ENCODE measurements at regions not wholly inside any gene's neighbourhood (a gene's known extent, or its start where the extent isn't known, plus 50 kb on each side); places are given as distances from the start of the nearest gene placed in this dataset.
"Not testable (repeated sequence)": the region's sequence is repeated elsewhere in the genome, so short reads cannot be mapped to it uniquely, and the experiment has no call there.

GRCh38 chr19:27718234-27718633 is 1494.7 kb downstream of the UQCRFS1 start:
- H3K4me3 ChIP-seq: no peak overlapping the region
- DNase-seq (no peak), ATAC-seq (no peak)
- no peaks in the 10 kb centered on the region for H3K36me3 ChIP-seq
- H3K27me3 ChIP-seq: no peaks in the 10 kb centered on the region
- TF ChIP-seq CTCF (IDR thresholded peaks at IDR 0.05): no peak
- intact Hi-C loops (cut with DNase I): no loop called here
- H3K4me1 ChIP-seq: no peaks in the 10 kb centered on the region
- H3K9me3 ChIP-seq: peaks cover 0 to 97% of the 10 kb centered on the region in 2 donors
- H3K27ac ChIP-seq: no peak overlapping the region

GRCh38 chr19:27717825-27718224 is 1495.1 kb downstream of the UQCRFS1 start:
- no peak for DNase-seq
- intact Hi-C loops (cut with DNase I): no loop called here
- peaks cover 0 to 97% of the 10 kb centered on the region in 2 donors for H3K9me3 ChIP-seq

GRCh38 chr19:27716922-27717321 is 1496.0 kb downstream of the UQCRFS1 start:
- H3K4me3 ChIP-seq: no peak overlapping the region
- no peak for TF ChIP-seq CTCF (IDR thresholded peaks at IDR 0.05)
- intact Hi-C loops (cut with DNase I): no loop called here
- no peaks in the 10 kb centered on the region for H3K4me1 ChIP-seq
- H3K36me3 ChIP-seq: no peaks in the 10 kb centered on the region
- DNase-seq: no peak
- ATAC-seq: no peak
- H3K27me3 ChIP-seq: no peaks in the 10 kb centered on the region
- no peak overlapping the region for H3K27ac ChIP-seq
- peaks cover 0 to 97% of the 10 kb centered on the region in 2 donors for H3K9me3 ChIP-seq

More at GRCh38 chr19:27717825-27718224, 1495.1 kb downstream of the UQCRFS1 start:
- no peak for ATAC-seq
- H3K4me1 ChIP-seq: no peaks in the 10 kb centered on the region
- no peaks in the 10 kb centered on the region for H3K27me3 ChIP-seq
- no peaks in the 10 kb centered on the region for H3K36me3 ChIP-seq
- no peak overlapping the region for H3K27ac ChIP-seq
- no peak for TF ChIP-seq CTCF (IDR thresholded peaks at IDR 0.05)
- H3K4me3 ChIP-seq: no peak overlapping the region

GRCh38 chr19:27714857-27715256 is 1498.1 kb downstream of the UQCRFS1 start:
- ATAC-seq (no peak), DNase-seq (no peak)
- TF ChIP-seq CTCF (IDR thresholded peaks at IDR 0.05): no peak
- Histone ChIP-seq H3K27ac (no peak overlapping the region), H3K4me3 (no peak overlapping the region), H3K27me3 (no peaks in the 10 kb centered on the region), H3K36me3 (no peaks in the 10 kb centered on the region), H3K4me1 (no peaks in the 10 kb centered on the region), H3K9me3 (peaks cover 0 to 87% of the 10 kb centered on the region in 2 donors)
- intact Hi-C loops (cut with DNase I): no loop called here

- DNase-seq: no peak
These were observed 1503.5 kb downstream of the UQCRFS1 start for GRCh38 chr19:27709496-27709895.

GRCh38 chr19:27708986-27709385 is 1504.0 kb downstream of the UQCRFS1 start:
- H3K27me3 ChIP-seq; H3K36me3 ChIP-seq; DNase-seq; intact Hi-C loops (cut with DNase I); H3K27ac ChIP-seq; H3K4me1 ChIP-seq; ATAC-seq; H3K4me3 ChIP-seq: not testable (repeated sequence)
- H3K9me3 ChIP-seq: peaks cover 0 to 52% of the 10 kb centered on the region in 2 donors

More at GRCh38 chr19:27709496-27709895, 1503.5 kb downstream of the UQCRFS1 start:
- Histone ChIP-seq H3K9me3 (peaks cover 0 to 55% of the 10 kb centered on the region in 2 donors), H3K4me3 (no peak overlapping the region), H3K36me3 (no peaks in the 10 kb centered on the region), H3K4me1 (no peaks in the 10 kb centered on the region), H3K27me3 (no peaks in the 10 kb centered on the region), H3K27ac (no peak overlapping the region)
- TF ChIP-seq CTCF (IDR thresholded peaks at IDR 0.05): no peak
- no peak for ATAC-seq
- intact Hi-C loops (cut with DNase I): no loop called here

GRCh38 chr19:27707026-27707425 is 1505.9 kb downstream of the UQCRFS1 start:
- H3K4me3 ChIP-seq; H3K4me1 ChIP-seq; H3K27ac ChIP-seq; ATAC-seq; DNase-seq; intact Hi-C loops (cut with DNase I); H3K27me3 ChIP-seq; H3K36me3 ChIP-seq: not testable (repeated sequence)
- peaks cover 0 to 46% of the 10 kb centered on the region in 2 donors for H3K9me3 ChIP-seq

Data from left lung (tissue), 4 donors.